HUES64 (cell line): ENCODE measurements at regions not wholly inside any gene's neighbourhood (a gene's known extent, or its start where the extent isn't known, plus 50 kb on each side); places are given as distances from the start of the nearest gene placed in this dataset.

Experiments used
- H3K27ac ChIP-seq: 2 replicates; pipeline ENCODE4 v1.7.0; 2013; ENCODE audit warnings: low read depth, low read length, inconsistent platforms
- H3K27me3 ChIP-seq: 2 replicates; pipeline ENCODE4 v1.6.1; 2013; ENCODE audit warnings: mild to moderate bottlenecking, low read length; ENCODE audit not compliant: insufficient read depth
- H3K36me3 ChIP-seq: 2 replicates; pipeline ENCODE4 v1.6.1; 2013; ENCODE audit warnings: mild to moderate bottlenecking, low read length; ENCODE audit not compliant: insufficient read depth
- H3K4me1 ChIP-seq: 2 replicates; pipeline ENCODE4 v1.6.1; 2013; ENCODE audit warnings: mild to moderate bottlenecking, low read length, moderate library complexity; ENCODE audit not compliant: insufficient read depth
- H3K4me3 ChIP-seq: 2 replicates; pipeline ENCODE4 v1.5.1; 2013; ENCODE audit warnings: mild to moderate bottlenecking, low read length, moderate library complexity
- H3K9ac ChIP-seq: 2 replicates; pipeline ENCODE4 v1.6.1; 2013; ENCODE audit warnings: mild to moderate bottlenecking, low read depth, low read length
- H3K9me3 ChIP-seq: 2 replicates; pipeline ENCODE4 v1.6.1; 2013; ENCODE audit warnings: low read depth, low read length; ENCODE audit not compliant: insufficient read depth
- WGBS: fragments of 150-250, 120-280 bp; methylation state at CpG from one replicate; pipeline ENCODE4 v1.1.7; 2013; ENCODE audit warnings: missing lambda C conversion rate; 5-methylcytosine and 5-hydroxymethylcytosine counted together

DNA sequence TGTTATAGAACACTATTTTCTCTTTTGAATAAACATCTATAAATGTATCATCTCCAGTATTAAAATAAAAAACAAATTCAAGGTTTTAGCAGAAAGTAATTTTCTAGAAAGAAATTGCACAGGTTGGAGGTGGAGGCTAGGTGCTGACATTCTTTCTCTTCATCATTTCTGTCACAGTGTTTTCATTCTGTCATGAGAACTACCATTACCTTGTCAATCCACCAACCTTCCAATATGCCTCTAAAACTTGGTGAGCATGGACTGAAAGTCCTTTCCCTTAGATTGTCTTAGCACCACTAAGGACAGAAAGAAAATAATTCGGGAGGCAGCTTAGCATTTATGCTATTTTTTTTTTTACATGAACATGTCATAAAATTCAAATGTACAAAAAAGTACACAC is 596.2 kb upstream of the DPPA4 start:
- Histone ChIP-seq H3K36me3 (no peaks in the 10 kb centered on the region), H3K4me3 (no peak overlapping the region), H3K27me3 (no peaks in the 10 kb centered on the region), H3K4me1 (no peaks in the 10 kb centered on the region; the same call in 1 of the 2 replicates), H3K27ac (no peak overlapping the region), H3K9me3 (no peaks in the 10 kb centered on the region), H3K9ac (no peak overlapping the region)
- 80% methylated on average over 1 of the region's 1 CpG for WGBS

DNA sequence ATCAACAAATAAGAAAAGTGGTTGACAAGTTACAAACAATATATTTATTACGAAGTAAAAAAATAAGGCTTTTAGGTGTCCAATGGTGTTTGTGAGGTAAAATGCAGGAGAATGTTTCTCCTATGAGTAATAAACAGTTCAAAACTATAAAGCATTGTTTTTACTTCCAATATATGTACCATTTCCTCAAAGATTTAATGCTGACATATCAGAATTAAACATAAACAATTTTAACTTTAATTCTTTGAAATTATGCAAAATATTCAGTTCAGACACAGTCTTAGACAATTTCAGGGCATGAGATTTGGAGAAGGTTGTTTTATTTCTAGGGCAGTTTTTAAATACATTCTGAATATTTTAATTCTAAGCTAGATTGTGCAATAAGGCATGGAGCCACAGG is 602.5 kb upstream of the DPPA4 start:
- no peak overlapping the region for H3K9ac ChIP-seq
- H3K9me3 ChIP-seq: no peaks in the 10 kb centered on the region
- no peaks in the 10 kb centered on the region for H3K4me1 ChIP-seq
- H3K27me3 ChIP-seq: no peaks in the 10 kb centered on the region
- H3K4me3 ChIP-seq: no peak overlapping the region
- H3K27ac ChIP-seq: no peak overlapping the region
- H3K36me3 ChIP-seq: no peaks in the 10 kb centered on the region
- no CpG with 5 or more reads among the region's 1 CpG for WGBS

DNA sequence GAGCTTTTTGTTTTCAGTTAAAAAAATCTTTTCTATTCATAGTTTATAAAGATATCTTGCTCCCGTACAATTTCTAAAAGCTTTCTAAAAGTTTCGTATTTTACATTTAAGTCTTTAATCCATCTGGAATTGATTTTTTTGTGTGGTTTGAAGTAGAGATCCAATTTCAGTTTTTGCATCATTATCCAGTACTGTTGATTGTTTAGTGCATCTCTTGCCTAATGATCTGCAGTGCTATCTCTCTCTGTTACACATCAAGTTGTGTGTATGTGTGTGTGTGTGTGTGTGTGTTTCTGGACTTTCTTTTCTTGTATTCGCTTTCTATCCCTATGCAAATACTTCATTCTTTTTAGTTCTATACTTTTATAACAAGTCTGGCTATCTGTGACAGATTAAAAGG is 605.8 kb upstream of the DPPA4 start:
- Histone ChIP-seq H3K4me1 (no peaks in the 10 kb centered on the region), H3K4me3 (no peak overlapping the region), H3K27me3 (no peaks in the 10 kb centered on the region), H3K27ac (no peak overlapping the region), H3K9me3 (no peaks in the 10 kb centered on the region), H3K9ac (no peak overlapping the region), H3K36me3 (no peaks in the 10 kb centered on the region)
- 100% methylated on average over 1 of the region's 3 CpGs for WGBS

DNA sequence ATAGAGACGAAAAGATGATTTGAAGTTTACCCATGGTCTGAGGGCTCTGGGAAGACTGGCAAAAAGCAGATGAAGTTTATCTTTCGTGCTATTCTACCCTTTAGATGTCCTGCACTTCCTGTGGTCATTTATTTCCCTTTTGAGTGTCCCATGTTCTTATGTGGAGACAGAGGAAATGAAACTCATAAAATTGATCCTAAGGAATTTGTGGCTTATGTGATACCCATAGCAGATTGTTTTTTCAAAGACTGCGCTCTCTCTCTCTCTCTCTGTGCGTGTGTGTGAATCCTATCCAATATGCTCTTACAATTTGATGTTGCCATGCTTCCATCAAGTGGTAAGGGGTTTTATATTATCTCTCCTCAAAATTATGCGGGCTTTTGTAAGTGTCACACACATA is 607.5 kb upstream of the DPPA4 start:
- H3K36me3 ChIP-seq: no peaks in the 10 kb centered on the region
- H3K4me3 ChIP-seq: no peak overlapping the region
- H3K9ac ChIP-seq: no peak overlapping the region
- no peaks in the 10 kb centered on the region for H3K9me3 ChIP-seq
- H3K27me3 ChIP-seq: no peaks in the 10 kb centered on the region
- no peak overlapping the region for H3K27ac ChIP-seq
- 95% methylated on average over 4 of the region's 5 CpGs for WGBS
- no peaks in the 10 kb centered on the region for H3K4me1 ChIP-seq

DNA sequence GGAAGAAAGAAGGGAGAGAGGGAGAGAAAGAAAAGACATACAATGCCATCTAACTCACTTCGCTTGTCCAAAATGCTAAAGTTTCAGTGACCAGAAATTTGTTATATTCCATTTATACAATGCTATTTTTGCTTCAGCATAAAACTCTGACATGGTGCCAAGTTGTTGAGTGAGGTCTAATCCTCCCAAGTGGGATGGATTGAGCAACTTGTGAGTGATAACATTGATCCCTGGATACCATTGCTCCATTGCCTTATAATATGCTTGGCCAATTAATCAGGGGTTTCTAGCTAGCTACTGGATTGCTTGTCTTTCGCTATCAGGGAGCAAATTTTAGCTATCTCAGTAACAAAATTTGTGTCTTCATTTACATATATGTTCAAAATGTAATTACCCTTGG is 615.6 kb upstream of the DPPA4 start:
- Histone ChIP-seq H3K4me1 (no peaks in the 10 kb centered on the region), H3K27ac (no peak overlapping the region), H3K36me3 (no peaks in the 10 kb centered on the region), H3K9ac (no peak overlapping the region), H3K4me3 (no peak overlapping the region), H3K9me3 (no peaks in the 10 kb centered on the region), H3K27me3 (no peaks in the 10 kb centered on the region)
- WGBS: 100% methylated on average over 1 of the region's 2 CpGs

DNA sequence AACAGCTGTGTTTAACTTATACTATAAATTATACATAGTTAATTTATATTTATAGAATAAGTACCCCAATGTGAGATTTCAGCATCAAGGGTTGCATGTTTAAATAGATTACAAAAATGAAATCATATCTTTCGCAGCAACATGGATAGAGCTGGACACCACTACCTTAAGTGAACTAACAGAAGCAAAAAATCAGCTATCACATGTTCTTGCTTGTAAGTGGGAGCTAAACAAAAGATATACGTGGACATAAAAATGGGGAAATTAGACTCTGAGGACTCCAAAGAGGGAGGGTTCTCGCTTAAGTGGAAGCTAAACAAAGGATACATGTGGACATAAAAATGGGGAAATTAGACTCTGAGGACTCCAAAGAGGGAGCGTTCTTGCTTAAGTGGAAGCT is 626.5 kb upstream of the DPPA4 start:
- 94% methylated on average over 4 of the region's 4 CpGs for WGBS
- no peak overlapping the region for H3K9ac ChIP-seq

DNA sequence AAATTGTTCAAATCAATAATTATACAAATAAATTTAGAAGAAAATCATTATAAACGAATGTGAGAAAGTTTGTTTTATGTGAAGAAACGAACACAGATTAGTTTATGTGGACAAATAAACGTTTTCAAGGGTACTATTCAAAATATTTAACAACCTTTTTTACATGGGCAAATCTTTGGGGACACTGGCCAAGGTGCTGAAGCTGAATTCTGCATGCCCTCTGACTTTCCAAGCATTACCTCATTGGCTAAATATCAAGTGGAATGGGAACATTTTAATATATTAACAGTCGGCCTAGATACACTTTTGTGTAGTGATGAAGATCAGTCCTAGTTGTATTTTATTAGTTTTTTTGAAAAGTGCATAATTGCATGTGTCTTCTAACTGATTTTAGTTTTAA is 636.4 kb upstream of the DPPA4 start:
- Histone ChIP-seq H3K4me3 (no peak overlapping the region), H3K27ac (no peak overlapping the region), H3K4me1 (no peaks in the 10 kb centered on the region), H3K9me3 (0 out of 2 replicates have a peak, but pooled peaks cover 5% of the 10 kb centered on the region), H3K27me3 (no peaks in the 10 kb centered on the region), H3K9ac (no peak overlapping the region), H3K36me3 (no peaks in the 10 kb centered on the region)
- 49% methylated on average over 2 of the region's 4 CpGs for WGBS

More for the DNA sequence above, 626.5 kb upstream of the DPPA4 start:
- no peaks in the 10 kb centered on the region for H3K4me1 ChIP-seq
- H3K9me3 ChIP-seq: no peaks in the 10 kb centered on the region
- H3K4me3 ChIP-seq: no peak overlapping the region
- H3K36me3 ChIP-seq: no peaks in the 10 kb centered on the region
- H3K27me3 ChIP-seq: no peaks in the 10 kb centered on the region
- no peak overlapping the region for H3K27ac ChIP-seq

DNA sequence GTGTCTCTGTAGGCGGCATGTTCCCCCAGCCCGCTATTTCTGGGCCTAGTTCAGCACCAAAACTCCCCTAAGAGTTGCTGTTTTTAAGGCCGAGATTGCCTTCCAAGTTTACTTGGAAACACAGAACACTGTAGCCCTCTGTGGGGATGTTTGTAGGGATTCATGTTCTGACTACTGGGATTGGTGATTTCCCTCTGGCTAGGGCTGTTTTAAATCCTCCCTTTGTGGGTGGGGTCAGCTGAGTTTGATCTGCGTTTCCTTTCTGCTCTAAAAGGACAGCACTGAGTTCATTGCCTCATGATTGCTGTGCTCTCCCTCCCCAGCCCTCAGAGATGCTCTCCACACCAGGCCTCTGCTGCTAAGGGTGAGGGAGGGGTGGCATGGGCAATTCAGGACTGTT is 640.6 kb upstream of the DPPA4 start:
- WGBS: 89% methylated on average over 4 of the region's 4 CpGs
- Histone ChIP-seq H3K27me3 (no peaks in the 10 kb centered on the region), H3K4me3 (no peak overlapping the region), H3K4me1 (peaks cover 3% of the 10 kb centered on the region; the same call in 1 of the 2 replicates), H3K9ac (no peak overlapping the region), H3K27ac (no peak overlapping the region), H3K36me3 (no peaks in the 10 kb centered on the region), H3K9me3 (0 out of 2 replicates have a peak, but pooled peaks cover 5% of the 10 kb centered on the region)

DNA sequence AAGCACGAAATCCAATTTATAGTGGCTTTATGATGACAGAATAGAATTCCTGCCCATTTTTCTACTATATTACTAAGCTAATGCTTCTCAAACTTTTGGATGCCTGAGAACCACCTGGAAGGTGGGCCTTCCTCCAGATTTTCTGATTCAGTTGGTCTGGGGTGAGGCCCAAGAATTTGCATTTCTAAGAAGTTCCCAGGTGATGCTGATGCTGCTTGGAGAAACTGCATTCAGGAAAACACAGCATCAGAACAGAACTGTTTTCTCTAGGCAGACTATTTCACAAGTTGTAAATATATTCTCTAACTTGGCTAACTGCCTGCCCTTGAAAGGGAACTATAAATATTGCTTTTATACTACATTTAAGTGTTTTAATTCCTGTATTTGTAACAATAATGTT is 644.9 kb upstream of the DPPA4 start:
- WGBS: no CpG with 5 or more reads among the region's 1 CpG
- no peaks in the 10 kb centered on the region for H3K36me3 ChIP-seq
- no peak overlapping the region for H3K4me3 ChIP-seq
- H3K27me3 ChIP-seq: no peaks in the 10 kb centered on the region
- no peaks in the 10 kb centered on the region for H3K9me3 ChIP-seq
- H3K4me1 ChIP-seq: peaks cover 3% of the 10 kb centered on the region; the same call in 1 of the 2 replicates
- H3K9ac ChIP-seq: no peak overlapping the region
- no peak overlapping the region for H3K27ac ChIP-seq

DNA sequence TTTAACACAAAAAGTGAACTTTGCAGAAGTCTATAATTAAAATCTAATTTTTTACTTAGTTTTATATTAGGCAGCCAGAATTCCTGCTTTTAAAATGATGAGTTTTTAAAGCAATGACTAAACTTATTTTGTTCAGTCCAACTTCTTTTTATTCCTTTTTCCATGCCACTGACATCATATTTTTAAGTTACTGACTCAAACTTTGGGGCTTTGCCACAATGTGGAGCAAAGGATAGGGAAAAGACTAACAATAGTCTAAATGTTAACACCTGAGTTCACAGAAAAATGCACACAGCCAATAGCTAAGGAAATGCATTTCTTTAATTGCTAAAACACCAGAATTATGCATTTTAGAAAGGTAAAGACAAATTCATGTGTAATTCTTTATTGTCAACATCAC is 647.6 kb upstream of the DPPA4 start:
- H3K9ac ChIP-seq: no peak overlapping the region
- no peak overlapping the region for H3K27ac ChIP-seq
- no peaks in the 10 kb centered on the region for H3K27me3 ChIP-seq

DNA sequence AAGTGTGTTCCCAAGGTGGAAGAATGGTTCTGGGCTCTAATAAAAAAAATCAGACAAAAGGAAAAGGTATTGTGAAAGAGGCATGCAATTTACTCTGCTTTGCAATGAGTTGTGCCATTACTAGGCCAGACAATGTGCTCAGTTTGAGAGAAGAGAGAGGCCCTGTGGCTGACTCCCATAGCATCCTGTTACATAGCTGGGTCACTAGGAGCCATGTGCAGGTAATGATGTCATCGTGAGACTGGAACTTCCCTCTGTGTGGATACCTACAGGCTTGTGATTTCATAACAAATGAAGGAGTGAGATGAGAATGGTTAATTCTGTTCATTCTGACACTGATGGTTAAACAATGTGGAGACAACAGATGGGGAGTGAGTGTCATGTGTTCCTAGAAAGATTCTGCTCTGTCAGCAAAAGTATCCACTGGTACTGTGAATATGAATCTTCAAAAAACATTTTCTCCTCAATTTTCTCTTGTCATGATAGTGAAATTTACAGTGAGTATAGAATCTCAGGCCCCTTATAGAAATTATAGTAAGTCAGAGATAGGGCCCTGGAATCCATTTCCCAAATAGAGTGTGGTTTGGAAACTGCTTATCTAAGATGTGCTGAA is 648.7 kb upstream of the DPPA4 start:
- H3K9me3 ChIP-seq: no peaks in the 10 kb centered on the region
- no peak overlapping the region for H3K4me3 ChIP-seq
- 97% methylated on average over 1 of the region's 1 CpG for WGBS
- H3K27me3 ChIP-seq: no peaks in the 10 kb centered on the region
- no peak overlapping the region for H3K9ac ChIP-seq
- H3K4me1 ChIP-seq: peaks cover 3% of the 10 kb centered on the region; the same call in 1 of the 2 replicates
- no peak overlapping the region for H3K27ac ChIP-seq
- H3K36me3 ChIP-seq: no peaks in the 10 kb centered on the region

More for the DNA sequence above, 647.6 kb upstream of the DPPA4 start:
- Histone ChIP-seq H3K4me3 (no peak overlapping the region), H3K9me3 (no peaks in the 10 kb centered on the region), H3K4me1 (peaks cover 3% of the 10 kb centered on the region; the same call in 1 of the 2 replicates), H3K36me3 (no peaks in the 10 kb centered on the region)

DNA sequence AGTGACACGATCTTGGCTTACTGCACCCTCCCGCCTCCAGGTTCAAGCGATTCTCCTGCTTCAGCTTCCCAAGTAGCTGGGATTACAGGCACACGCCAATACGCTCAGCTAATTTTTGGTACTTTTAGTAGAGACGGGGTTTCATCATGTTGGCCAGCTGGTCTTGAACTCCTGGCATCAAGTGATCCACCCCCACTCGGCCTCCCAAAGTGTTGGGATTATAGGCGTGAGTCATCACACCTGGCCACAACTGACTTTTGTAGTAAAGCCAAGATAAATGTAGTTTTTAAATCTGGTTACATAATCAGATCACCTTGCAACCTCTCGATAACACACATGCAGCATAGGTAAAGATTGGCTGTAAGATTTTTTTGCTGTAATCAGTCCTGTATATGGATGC is 657.5 kb upstream of the DPPA4 start:
- Histone ChIP-seq H3K9ac (no peak overlapping the region), H3K4me3 (no peak overlapping the region), H3K4me1 (no peaks in the 10 kb centered on the region), H3K27me3 (no peaks in the 10 kb centered on the region), H3K27ac (no peak overlapping the region), H3K9me3 (no peaks in the 10 kb centered on the region), H3K36me3 (no peaks in the 10 kb centered on the region)
- WGBS: 97% methylated on average over 8 of the region's 9 CpGs
